T-helper 1 cell treated with Interleukin-12 subunit alpha and Interleukin-12 subunit beta and Interleukin-4 antibody, amounts not matched to agents 30 μg/mL and 1 μg/mL, for 36 hours (primary cell): ENCODE measurements at regions not wholly inside any gene's neighbourhood (a gene's known extent, or its start where the extent isn't known, plus 50 kb on each side); places are given as distances from the start of the nearest gene placed in this dataset.

Experiments
- H3K27ac Mint-ChIP-seq: one replicate; pipeline ENCODE4 v1.8.0; 2021; ENCODE audit warnings: mild to moderate bottlenecking, mixed read lengths
- H3K27me3 Mint-ChIP-seq: one replicate; pipeline ENCODE4 v1.8.0; 2021; ENCODE audit warnings: low read depth, mixed read lengths
- H3K36me3 Mint-ChIP-seq: one replicate; pipeline ENCODE4 v1.8.0; 2021; ENCODE audit warnings: low read depth, mixed read lengths
- H3K4me1 Mint-ChIP-seq: one replicate; pipeline ENCODE4 v1.8.0; 2021; ENCODE audit warnings: low read depth, mixed read lengths
- H3K4me3 Mint-ChIP-seq: one replicate; pipeline ENCODE4 v1.8.0; 2021; ENCODE audit warnings: mild to moderate bottlenecking, moderate library complexity, mixed read lengths
- H3K9me3 Mint-ChIP-seq: one replicate; pipeline ENCODE4 v1.8.0; 2021; ENCODE audit warnings: mixed read lengths

GRCh38 chr2:21690005-21690404 is 566.2 kb downstream of the TDRD15 start:
- H3K36me3 Mint-ChIP-seq: no peaks in the 10 kb centered on the region
- no peaks in the 10 kb centered on the region for H3K27me3 Mint-ChIP-seq
- no peaks in the 10 kb centered on the region for H3K4me1 Mint-ChIP-seq
- H3K4me3 Mint-ChIP-seq: no peak overlapping the region
- H3K9me3 Mint-ChIP-seq: peaks cover 3% of the 10 kb centered on the region
- no peak overlapping the region for H3K27ac Mint-ChIP-seq

- Mint-ChIP-seq H3K9me3 (peaks cover 9% of the 10 kb centered on the region), H3K27ac (no peak overlapping the region), H3K36me3 (no peaks in the 10 kb centered on the region), H3K27me3 (no peaks in the 10 kb centered on the region), H3K4me3 (no peak overlapping the region), H3K4me1 (no peaks in the 10 kb centered on the region)
Measured at GRCh38 chr2:21693081-21693480, 569.3 kb downstream of the TDRD15 start.

- Mint-ChIP-seq H3K4me1 (no peaks in the 10 kb centered on the region), H3K4me3 (no peak overlapping the region), H3K27me3 (no peaks in the 10 kb centered on the region), H3K36me3 (no peaks in the 10 kb centered on the region), H3K27ac (no peak overlapping the region), H3K9me3 (peaks cover 9% of the 10 kb centered on the region)
Measured at GRCh38 chr2:21694079-21694878, 570.5 kb downstream of the TDRD15 start.

GRCh38 chr2:21696900-21697299 is 573.1 kb downstream of the TDRD15 start:
- Mint-ChIP-seq H3K4me3 (no peak overlapping the region), H3K9me3 (peaks cover 9% of the 10 kb centered on the region), H3K27me3 (no peaks in the 10 kb centered on the region), H3K36me3 (no peaks in the 10 kb centered on the region), H3K4me1 (no peaks in the 10 kb centered on the region), H3K27ac (no peak overlapping the region)

GRCh38 chr2:21700644-21701043 is 576.9 kb downstream of the TDRD15 start:
- Mint-ChIP-seq H3K27me3 (no peaks in the 10 kb centered on the region), H3K4me3 (no peak overlapping the region), H3K27ac (no peak overlapping the region)

GRCh38 chr2:21710031-21710430 is 586.3 kb downstream of the TDRD15 start:
- H3K9me3 Mint-ChIP-seq: no peaks in the 10 kb centered on the region
- no peaks in the 10 kb centered on the region for H3K27me3 Mint-ChIP-seq
- H3K36me3 Mint-ChIP-seq: no peaks in the 10 kb centered on the region
- no peaks in the 10 kb centered on the region for H3K4me1 Mint-ChIP-seq
- H3K4me3 Mint-ChIP-seq: no peak overlapping the region
- H3K27ac Mint-ChIP-seq: no peak overlapping the region

More at GRCh38 chr2:21700644-21701043, 576.9 kb downstream of the TDRD15 start:
- no peaks in the 10 kb centered on the region for H3K36me3 Mint-ChIP-seq
- no peaks in the 10 kb centered on the region for H3K4me1 Mint-ChIP-seq
- H3K9me3 Mint-ChIP-seq: peaks cover 6% of the 10 kb centered on the region

- no peaks in the 10 kb centered on the region for H3K36me3 Mint-ChIP-seq
- no peaks in the 10 kb centered on the region for H3K4me1 Mint-ChIP-seq
- H3K9me3 Mint-ChIP-seq: no peaks in the 10 kb centered on the region
- H3K27me3 Mint-ChIP-seq: no peaks in the 10 kb centered on the region
- H3K4me3 Mint-ChIP-seq: no peak overlapping the region
- H3K27ac Mint-ChIP-seq: no peak overlapping the region
Measured at GRCh38 chr2:21710496-21710895, 586.7 kb downstream of the TDRD15 start.

- Mint-ChIP-seq H3K4me1 (no peaks in the 10 kb centered on the region), H3K4me3 (no peak overlapping the region), H3K27me3 (no peaks in the 10 kb centered on the region), H3K9me3 (peaks cover 10% of the 10 kb centered on the region), H3K27ac (no peak overlapping the region), H3K36me3 (no peaks in the 10 kb centered on the region)
Measured at GRCh38 chr2:21715887-21716286, 592.1 kb downstream of the TDRD15 start.

- Mint-ChIP-seq H3K4me3 (no peak overlapping the region), H3K4me1 (no peaks in the 10 kb centered on the region), H3K27ac (no peak overlapping the region), H3K9me3 (peaks cover 16% of the 10 kb centered on the region), H3K36me3 (no peaks in the 10 kb centered on the region), H3K27me3 (no peaks in the 10 kb centered on the region)
Measured at GRCh38 chr2:21727101-21727500, 603.3 kb downstream of the TDRD15 start.

- Mint-ChIP-seq H3K36me3 (no peaks in the 10 kb centered on the region), H3K4me1 (no peaks in the 10 kb centered on the region), H3K4me3 (no peak overlapping the region), H3K27me3 (no peaks in the 10 kb centered on the region), H3K9me3 (peaks cover 22% of the 10 kb centered on the region), H3K27ac (no peak overlapping the region)
Measured at GRCh38 chr2:21728133-21728532, 604.4 kb downstream of the TDRD15 start.

GRCh38 chr2:21730141-21730540 is 606.4 kb downstream of the TDRD15 start:
- Mint-ChIP-seq H3K27ac (no peak overlapping the region), H3K27me3 (no peaks in the 10 kb centered on the region)

GRCh38 chr2:21740484-21740883 is 616.7 kb downstream of the TDRD15 start:
- Mint-ChIP-seq H3K27ac (no peak overlapping the region), H3K36me3 (no peaks in the 10 kb centered on the region), H3K4me3 (no peak overlapping the region), H3K9me3 (no peaks in the 10 kb centered on the region), H3K4me1 (no peaks in the 10 kb centered on the region), H3K27me3 (no peaks in the 10 kb centered on the region)

More at GRCh38 chr2:21730141-21730540, 606.4 kb downstream of the TDRD15 start:
- H3K4me3 Mint-ChIP-seq: no peak overlapping the region
- no peaks in the 10 kb centered on the region for H3K4me1 Mint-ChIP-seq
- peaks cover 20% of the 10 kb centered on the region for H3K9me3 Mint-ChIP-seq
- no peaks in the 10 kb centered on the region for H3K36me3 Mint-ChIP-seq

GRCh38 chr2:21746499-21746898 is 622.7 kb downstream of the TDRD15 start:
- no peaks in the 10 kb centered on the region for H3K27me3 Mint-ChIP-seq
- H3K4me3 Mint-ChIP-seq: no peak overlapping the region
- H3K36me3 Mint-ChIP-seq: no peaks in the 10 kb centered on the region
- no peaks in the 10 kb centered on the region for H3K4me1 Mint-ChIP-seq
- H3K9me3 Mint-ChIP-seq: peaks cover 5% of the 10 kb centered on the region
- H3K27ac Mint-ChIP-seq: no peak overlapping the region

GRCh38 chr2:21748501-21748900 is 624.7 kb downstream of the TDRD15 start:
- Mint-ChIP-seq H3K27me3 (no peaks in the 10 kb centered on the region), H3K4me1 (no peaks in the 10 kb centered on the region), H3K9me3 (peaks cover 5% of the 10 kb centered on the region), H3K36me3 (no peaks in the 10 kb centered on the region), H3K4me3 (no peak overlapping the region), H3K27ac (no peak overlapping the region)

- no peaks in the 10 kb centered on the region for H3K36me3 Mint-ChIP-seq
- H3K4me3 Mint-ChIP-seq: no peak overlapping the region
- no peaks in the 10 kb centered on the region for H3K27me3 Mint-ChIP-seq
- H3K27ac Mint-ChIP-seq: no peak overlapping the region
- no peaks in the 10 kb centered on the region for H3K4me1 Mint-ChIP-seq
- peaks cover 3% of the 10 kb centered on the region for H3K9me3 Mint-ChIP-seq
Measured at GRCh38 chr2:21754164-21754788, 630.5 kb downstream of the TDRD15 start.
